ENCODE measurements at regions not wholly inside any gene's neighbourhood (a gene's known extent, or its start where the extent isn't known, plus 50 kb on each side); places are given as distances from the start of the nearest gene placed in this dataset.

DNA sequence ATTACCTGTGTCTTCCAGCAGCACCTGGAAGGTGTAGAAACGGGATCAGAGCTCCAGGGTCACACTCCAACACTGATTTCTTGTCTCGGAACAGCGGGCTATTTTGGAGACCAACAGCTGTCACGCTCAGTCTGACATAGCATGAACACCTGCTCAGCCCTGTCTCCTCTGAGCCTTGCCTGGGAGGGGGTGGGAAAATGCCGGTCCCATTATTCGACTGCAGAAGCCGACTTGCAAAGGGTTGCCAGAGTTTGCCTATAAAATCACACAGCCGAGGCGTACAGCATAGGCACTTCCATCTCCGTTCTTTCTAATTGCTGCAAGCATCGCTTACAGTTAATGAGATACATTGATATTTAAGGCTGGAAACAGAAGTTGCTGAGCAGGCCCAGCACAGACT lies 300.8 kb upstream of the MSX2 start:
- H4K20me1 ChIP-seq (ENCODE audit: low read depth) = no peaks in the 10 kb centered on the region
- Mint-ChIP-seq H3K36me3 (no peaks in the 10 kb centered on the region), H3K4me1 (peaks cover 75% of the 10 kb centered on the region), H3K9me3 (no peaks in the 10 kb centered on the region), H3K27ac (peak overlapping the region; percentile 50), H3K27me3 (ENCODE audit: insufficient read depth, low read depth) (peaks cover 16% of the 10 kb centered on the region), H3K4me3 (no peak overlapping the region)
- H3K9me3 ChIP-seq (ENCODE audit: low read depth) = no peaks in the 10 kb centered on the region
- H3F3A ChIP-seq (ENCODE audit: low read depth) = no peaks in the 10 kb centered on the region
- no peak overlapping the region for H3K4me2 ChIP-seq
- H3K27ac ChIP-seq = no peak overlapping the region
- no peak for DNase-seq (ENCODE audit: low spot score)
- TF ChIP-seq EZH2 (IDR thresholded peaks at IDR 0.05) (no peak), EZH2phosphoT487 (IDR thresholded peaks at IDR 0.05) (no peak)
- TF ChIP-seq, protein P1, sequence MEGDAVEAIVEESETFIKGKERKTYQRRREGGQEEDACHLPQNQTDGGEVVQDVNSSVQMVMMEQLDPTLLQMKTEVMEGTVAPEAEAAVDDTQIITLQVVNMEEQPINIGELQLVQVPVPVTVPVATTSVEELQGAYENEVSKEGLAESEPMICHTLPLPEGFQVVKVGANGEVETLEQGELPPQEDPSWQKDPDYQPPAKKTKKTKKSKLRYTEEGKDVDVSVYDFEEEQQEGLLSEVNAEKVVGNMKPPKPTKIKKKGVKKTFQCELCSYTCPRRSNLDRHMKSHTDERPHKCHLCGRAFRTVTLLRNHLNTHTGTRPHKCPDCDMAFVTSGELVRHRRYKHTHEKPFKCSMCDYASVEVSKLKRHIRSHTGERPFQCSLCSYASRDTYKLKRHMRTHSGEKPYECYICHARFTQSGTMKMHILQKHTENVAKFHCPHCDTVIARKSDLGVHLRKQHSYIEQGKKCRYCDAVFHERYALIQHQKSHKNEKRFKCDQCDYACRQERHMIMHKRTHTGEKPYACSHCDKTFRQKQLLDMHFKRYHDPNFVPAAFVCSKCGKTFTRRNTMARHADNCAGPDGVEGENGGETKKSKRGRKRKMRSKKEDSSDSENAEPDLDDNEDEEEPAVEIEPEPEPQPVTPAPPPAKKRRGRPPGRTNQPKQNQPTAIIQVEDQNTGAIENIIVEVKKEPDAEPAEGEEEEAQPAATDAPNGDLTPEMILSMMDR (IDR thresholded peaks at IDR 0.05) = no peak
- H3K36me3 ChIP-seq = no peaks in the 10 kb centered on the region
- no peak overlapping the region for H3K9ac ChIP-seq
- H3K79me2 ChIP-seq (ENCODE audit: low read depth) = no peaks in the 10 kb centered on the region
- H3K27me3 ChIP-seq = no peaks in the 10 kb centered on the region
- H3K4me3 ChIP-seq = no peak overlapping the region
- H3K4me1 ChIP-seq = peaks cover 25% of the 10 kb centered on the region
- H2AFZ ChIP-seq (replicated peaks) = no peak overlapping the region

DNA sequence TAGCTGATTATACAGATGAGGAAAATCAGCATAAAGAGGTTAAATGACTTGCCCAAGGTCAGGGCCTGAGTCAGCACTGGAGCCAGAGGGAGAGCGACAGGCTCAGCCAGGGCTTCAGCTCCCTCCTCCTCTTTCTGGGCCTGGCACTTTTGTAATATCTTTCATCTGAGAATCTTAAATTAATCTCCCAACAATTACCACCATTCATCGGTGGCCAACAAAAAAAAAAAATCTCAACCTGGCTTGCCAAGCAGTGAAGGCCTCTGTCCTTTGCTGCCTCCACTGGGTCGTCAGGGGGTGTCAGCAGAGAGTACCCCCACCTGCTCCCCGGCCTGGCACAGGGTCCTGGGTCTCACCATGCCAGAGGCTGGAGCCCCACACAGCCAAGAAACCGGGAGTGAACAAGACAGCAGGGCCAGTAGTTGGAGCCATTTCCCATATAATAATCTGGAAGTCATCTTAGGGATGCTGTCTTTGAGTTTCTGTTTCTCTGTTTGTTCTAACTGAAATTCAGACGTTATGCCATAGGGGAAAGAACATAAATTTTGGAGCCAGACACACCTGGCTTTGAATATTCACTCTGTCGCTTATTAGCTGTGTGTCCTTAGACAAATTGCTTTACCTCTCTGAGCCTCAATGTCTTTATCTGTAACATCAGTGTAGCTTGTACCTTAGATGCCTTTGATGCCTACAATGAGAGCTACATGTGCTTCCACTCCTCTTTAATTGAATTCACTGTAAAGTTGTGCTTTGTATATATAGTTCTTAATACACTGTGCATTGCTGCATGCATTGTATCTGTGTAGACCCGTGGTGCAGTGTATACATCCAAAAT lies 299.9 kb upstream of the MSX2 start:
- no peaks in the 10 kb centered on the region for H3F3A ChIP-seq (ENCODE audit: low read depth)
- H3K27me3 ChIP-seq = no peaks in the 10 kb centered on the region
- H3K27ac Mint-ChIP-seq = no peak overlapping the region
- H3K9ac ChIP-seq = no peak overlapping the region
- H2AFZ ChIP-seq (replicated peaks) = no peak overlapping the region
- H3K4me1 ChIP-seq = peaks cover 25% of the 10 kb centered on the region
- H4K20me1 ChIP-seq (ENCODE audit: low read depth) = no peaks in the 10 kb centered on the region
- peaks cover 68% of the 10 kb centered on the region for H3K4me1 Mint-ChIP-seq
- no peaks in the 10 kb centered on the region for H3K36me3 ChIP-seq
- TF ChIP-seq, protein P1 (IDR thresholded peaks at IDR 0.05) = peak; percentile 30
- TF ChIP-seq EZH2 (IDR thresholded peaks at IDR 0.05) = no peak
- H3K27ac ChIP-seq = no peak overlapping the region
- no peak overlapping the region for H3K4me3 ChIP-seq
- H3K9me3 Mint-ChIP-seq = no peaks in the 10 kb centered on the region
- no peaks in the 10 kb centered on the region for H3K9me3 ChIP-seq (ENCODE audit: low read depth)
- no peak overlapping the region for H3K4me2 ChIP-seq
- H3K4me3 Mint-ChIP-seq = no peak overlapping the region
- H3K79me2 ChIP-seq (ENCODE audit: low read depth) = no peaks in the 10 kb centered on the region
- H3K27me3 Mint-ChIP-seq (ENCODE audit: insufficient read depth, low read depth) = peaks cover 17% of the 10 kb centered on the region
- H3K36me3 Mint-ChIP-seq = no peaks in the 10 kb centered on the region
- DNase-seq (ENCODE audit: low spot score) = no peak

DNA sequence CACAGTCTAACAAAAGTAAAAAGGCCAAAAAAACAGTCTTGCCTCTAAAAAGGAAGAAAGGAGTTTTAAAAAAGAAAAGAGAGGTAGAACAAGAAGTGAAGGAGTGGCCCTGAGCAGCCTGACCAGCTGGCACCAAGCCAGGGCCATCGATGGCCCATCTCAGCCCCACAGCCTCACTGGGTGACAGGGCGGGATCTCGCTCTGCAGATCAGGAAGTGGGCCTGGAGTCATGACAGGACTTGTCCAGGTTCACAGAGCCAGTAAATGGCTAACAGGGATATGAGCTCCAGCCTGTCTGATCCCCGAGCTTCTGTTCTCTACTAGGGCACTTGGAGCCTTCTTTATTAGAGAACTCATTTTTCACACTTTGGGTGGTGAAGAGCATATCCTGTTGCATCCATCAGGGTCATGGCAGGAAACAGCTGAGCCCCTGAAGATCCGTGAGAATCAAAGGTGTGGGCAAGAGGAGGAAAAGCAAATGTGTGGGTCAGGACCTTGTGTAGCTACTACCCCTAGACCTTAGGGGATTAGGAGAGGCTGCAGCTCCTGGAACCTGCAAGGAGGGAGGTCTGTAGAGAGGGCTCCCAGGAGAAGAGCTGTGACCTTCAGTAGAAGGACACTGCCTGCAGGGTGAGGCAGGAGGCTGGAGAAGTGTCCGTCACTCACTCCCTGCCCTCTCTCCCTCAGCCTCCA lies 299.0 kb upstream of the MSX2 start:
- no peak for DNase-seq (ENCODE audit: low spot score)
- no peaks in the 10 kb centered on the region for H4K20me1 ChIP-seq (ENCODE audit: low read depth)
- no peaks in the 10 kb centered on the region for H3F3A ChIP-seq (ENCODE audit: low read depth)
- peaks cover 25% of the 10 kb centered on the region for H3K4me1 ChIP-seq
- Mint-ChIP-seq H3K9me3 (no peaks in the 10 kb centered on the region), H3K36me3 (no peaks in the 10 kb centered on the region), H3K27ac (no peak overlapping the region), H3K27me3 (ENCODE audit: insufficient read depth, low read depth) (peaks cover 14% of the 10 kb centered on the region), H3K4me1 (peaks cover 60% of the 10 kb centered on the region), H3K4me3 (no peak overlapping the region)
- no peak overlapping the region for H3K27ac ChIP-seq
- no peak overlapping the region for H3K4me2 ChIP-seq
- H3K27me3 ChIP-seq = no peaks in the 10 kb centered on the region
- H3K36me3 ChIP-seq = no peaks in the 10 kb centered on the region
- H3K9me3 ChIP-seq (ENCODE audit: low read depth) = no peaks in the 10 kb centered on the region
- no peak overlapping the region for H3K4me3 ChIP-seq
- no peaks in the 10 kb centered on the region for H3K79me2 ChIP-seq (ENCODE audit: low read depth)
- TF ChIP-seq, protein P1 (IDR thresholded peaks at IDR 0.05) = no peak
- TF ChIP-seq EZH2phosphoT487 (IDR thresholded peaks at IDR 0.05) (no peak), EZH2 (IDR thresholded peaks at IDR 0.05) (no peak)
- no peak overlapping the region for H2AFZ ChIP-seq (replicated peaks)
- H3K9ac ChIP-seq = no peak overlapping the region

Data from neural progenitor cell (in vitro differentiated cells).